PC-9 (cell line): ENCODE measurements at regions not wholly inside any gene's neighbourhood (a gene's known extent, or its start where the extent isn't known, plus 50 kb on each side); places are given as distances from the start of the nearest gene placed in this dataset.

Experiments
- EZH2 ChIP-seq: fragments of 200-600 bp; sonication (generic); IDR thresholded peaks from 2 replicates; pipeline ENCODE4 v1.8.0; 2017; ENCODE audit warnings: antibody characterized with exemption, low read depth
- TF ChIP-seq, protein P1 (sequence below): fragments of 200-600 bp; sonication (generic); conservative IDR thresholded peaks from 2 replicates; pipeline ENCODE4 v1.6.1; 2017; ENCODE audit warnings: mixed run types, antibody characterized with exemption, mild to moderate bottlenecking, moderate library complexity

GRCh38 chr17:69944406-69944805 lies 130.6 kb upstream of the KCNJ16 start:
- TF ChIP-seq, protein P1, sequence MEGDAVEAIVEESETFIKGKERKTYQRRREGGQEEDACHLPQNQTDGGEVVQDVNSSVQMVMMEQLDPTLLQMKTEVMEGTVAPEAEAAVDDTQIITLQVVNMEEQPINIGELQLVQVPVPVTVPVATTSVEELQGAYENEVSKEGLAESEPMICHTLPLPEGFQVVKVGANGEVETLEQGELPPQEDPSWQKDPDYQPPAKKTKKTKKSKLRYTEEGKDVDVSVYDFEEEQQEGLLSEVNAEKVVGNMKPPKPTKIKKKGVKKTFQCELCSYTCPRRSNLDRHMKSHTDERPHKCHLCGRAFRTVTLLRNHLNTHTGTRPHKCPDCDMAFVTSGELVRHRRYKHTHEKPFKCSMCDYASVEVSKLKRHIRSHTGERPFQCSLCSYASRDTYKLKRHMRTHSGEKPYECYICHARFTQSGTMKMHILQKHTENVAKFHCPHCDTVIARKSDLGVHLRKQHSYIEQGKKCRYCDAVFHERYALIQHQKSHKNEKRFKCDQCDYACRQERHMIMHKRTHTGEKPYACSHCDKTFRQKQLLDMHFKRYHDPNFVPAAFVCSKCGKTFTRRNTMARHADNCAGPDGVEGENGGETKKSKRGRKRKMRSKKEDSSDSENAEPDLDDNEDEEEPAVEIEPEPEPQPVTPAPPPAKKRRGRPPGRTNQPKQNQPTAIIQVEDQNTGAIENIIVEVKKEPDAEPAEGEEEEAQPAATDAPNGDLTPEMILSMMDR = no peak
- no peak for TF ChIP-seq EZH2
